CD14-positive monocyte (primary cell): ENCODE measurements at regions not wholly inside any gene's neighbourhood (a gene's known extent, or its start where the extent isn't known, plus 50 kb on each side); places are given as distances from the start of the nearest gene placed in this dataset.

Experiments used
- DNase-seq, 3 donors: peaks; one replicate each; pipeline ENCODE4 v3.0.0-alpha.2; 2011 to 2022
- H2AFZ ChIP-seq: 2 replicates; pipeline ENCODE4 v1.6.0; 2012; ENCODE audit warnings: mild to moderate bottlenecking, low read depth, low read length, inconsistent platforms; ENCODE audit not compliant: insufficient read depth, poor library complexity, severe bottlenecking
- H3K27ac ChIP-seq, 2 donors: 1 replicate in 1 of 2; 2 replicates in 1 of 2; pipeline ENCODE4 v1.5.1; 2012 to 2013; ENCODE audit warnings: low read length in 2 of 2, control low read depth in 1 of 2, inconsistent platforms in 1 of 2, low read depth in 1 of 2, mild to moderate bottlenecking in 1 of 2
- H3K27me3 ChIP-seq, 2 donors: one replicate each; pipeline versions ENCODE4 v1.6.0 to v1.6.1; 2011 to 2013; ENCODE audit warnings: low read length in 2 of 2; ENCODE audit not compliant: control insufficient read depth in 2 of 2, insufficient read depth in 2 of 2
- H3K36me3 ChIP-seq, 2 donors: replicated peaks in 1 of 2; 1 replicate in 1 of 2; 2 replicates in 1 of 2; pipeline versions ENCODE4 v1.5.1 to v1.6.1; 2012 to 2013; ENCODE audit warnings: low read length in 2 of 2, control low read depth in 1 of 2, inconsistent platforms in 1 of 2, mild to moderate bottlenecking in 1 of 2; ENCODE audit not compliant: insufficient read depth in 2 of 2, control insufficient read depth in 1 of 2
- H3K4me1 ChIP-seq, 2 donors: 1 replicate in 1 of 2; 2 replicates in 1 of 2; pipeline versions ENCODE4 v1.5.1 to v1.6.1; 2012 to 2013; ENCODE audit warnings: low read length in 2 of 2, control low read depth in 1 of 2, inconsistent platforms in 1 of 2, mild to moderate bottlenecking in 1 of 2, moderate library complexity in 1 of 2; ENCODE audit not compliant: insufficient read depth in 2 of 2, control insufficient read depth in 1 of 2
- H3K4me2 ChIP-seq: replicated peaks from 2 replicates; pipeline ENCODE3; 2012; ENCODE audit warnings: low read length, moderate library complexity, mild to moderate bottlenecking; ENCODE audit not compliant: poor library complexity, severe bottlenecking; ENCODE audit errors: extremely low read depth
- H3K4me3 ChIP-seq, 3 experiments: fragments of 200-600 bp in 1 of 3; sonication (generic) in 1 of 3; replicated peaks in 1 of 3; 1 replicate in 2 of 3; 2 replicates in 1 of 3; pipeline ENCODE4 v1.5.1; 2011 to 2013; ENCODE audit warnings: low read length in 3 of 3, mild to moderate bottlenecking in 3 of 3, control low read depth in 2 of 3, low read depth in 2 of 3, inconsistent platforms in 1 of 3, moderate library complexity in 1 of 3
- H3K79me2 ChIP-seq: 2 replicates; pipeline ENCODE4 v1.6.0; 2012; ENCODE audit warnings: mild to moderate bottlenecking, control low read depth, inconsistent platforms, low read length, moderate library complexity; ENCODE audit not compliant: insufficient read depth
- H3K9ac ChIP-seq: 2 replicates; pipeline ENCODE4 v1.6.0; 2017; ENCODE audit warnings: low read length, mild to moderate bottlenecking; ENCODE audit not compliant: insufficient read depth, poor library complexity, severe bottlenecking
- H3K9me3 ChIP-seq, 2 donors: replicated peaks in 1 of 2; 1 replicate in 1 of 2; 2 replicates in 1 of 2; pipeline versions ENCODE4 v1.5.1 to v1.6.1; 2012 to 2013; ENCODE audit warnings: low read length in 2 of 2, control low read depth in 1 of 2; ENCODE audit not compliant: control insufficient read depth in 1 of 2, insufficient read depth in 1 of 2
- H4K20me1 ChIP-seq: 2 replicates; pipeline ENCODE4 v1.6.0; 2012; ENCODE audit warnings: mild to moderate bottlenecking, low read length, control low read depth, moderate library complexity; ENCODE audit not compliant: insufficient read depth
- H3K27ac Mint-ChIP-seq, 7 donors: one replicate each; pipeline ENCODE4 v1.8.0; 2020; ENCODE audit warnings: mild to moderate bottlenecking in 7 of 7, mixed read lengths in 7 of 7, moderate library complexity in 6 of 7, inconsistent platforms in 2 of 7
- H3K27me3 Mint-ChIP-seq, 3 donors: one replicate each; pipeline ENCODE4 v1.8.0; 2021 to 2022; ENCODE audit warnings: low read depth in 3 of 3, mild to moderate bottlenecking in 3 of 3, mixed read lengths in 3 of 3, moderate library complexity in 3 of 3, inconsistent platforms in 1 of 3
- H3K36me3 Mint-ChIP-seq, 2 donors: one replicate each; pipeline ENCODE4 v1.8.0; 2020; ENCODE audit warnings: mixed read lengths in 2 of 2, inconsistent platforms in 1 of 2, mild to moderate bottlenecking in 1 of 2
- H3K4me1 Mint-ChIP-seq: one replicate; pipeline ENCODE4 v1.8.0; 2020; ENCODE audit warnings: mild to moderate bottlenecking, mixed read lengths
- H3K4me3 Mint-ChIP-seq, 2 donors: one replicate each; pipeline ENCODE4 v1.8.0; 2020; ENCODE audit warnings: mild to moderate bottlenecking in 2 of 2, mixed read lengths in 2 of 2, moderate library complexity in 1 of 2
- H3K9me3 Mint-ChIP-seq, 7 donors: one replicate each; pipeline ENCODE4 v1.8.0; 2020 to 2022; ENCODE audit warnings: mixed read lengths in 7 of 7, mild to moderate bottlenecking in 6 of 7, moderate library complexity in 6 of 7, inconsistent platforms in 2 of 7
- WGBS: methylation state at CpG from one replicate; pipeline ENCODE4 v1.1.5; 2013; ENCODE audit warnings: missing lambda C conversion rate; ENCODE audit not compliant: insufficient coverage; 5-methylcytosine and 5-hydroxymethylcytosine counted together
- intact Hi-C, 2 donors: fragments of 100-400 bp; cut with micrococcal nuclease; formaldehyde crosslinking; loops; one replicate each; pipeline versions ENCODE4 v1.15.0 to v1.15.1; 2023
- TF ChIP-seq, protein P1 (sequence below): fragments of 200-600 bp; IDR thresholded peaks from one replicate; pipeline ENCODE4 v1.8.0; 2022; ENCODE audit warnings: antibody characterized with exemption, mild to moderate bottlenecking

DNA sequence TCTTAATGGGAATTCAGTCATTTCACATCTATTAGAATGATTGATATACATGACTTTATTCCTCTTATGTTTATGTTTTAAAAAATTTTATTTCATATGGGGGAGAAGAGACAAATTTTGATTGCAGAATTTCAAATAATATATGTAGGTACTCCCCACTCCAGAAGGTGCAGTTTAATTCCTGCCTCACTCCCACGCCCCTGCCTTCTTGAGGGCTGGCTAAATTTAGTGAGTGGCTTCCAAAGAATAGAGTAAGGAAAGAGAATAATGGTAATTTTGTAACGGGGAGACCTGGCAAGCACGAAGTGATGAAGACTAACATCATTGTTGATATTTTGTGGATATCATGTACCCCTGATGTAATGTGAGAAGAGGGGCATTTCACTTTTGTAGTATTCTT is 94.7 kb upstream of the FAM78B start:
- DNase-seq, result no peak
- Mint-ChIP-seq H3K9me3 (peaks cover 0 to 23% (median 11%) of the 10 kb centered on the region in 7 donors), H3K27ac (no peak overlapping the region), H3K27me3 (peaks cover 0 to 2% (median 0%) of the 10 kb centered on the region in 3 donors), H3K4me1 (no peaks in the 10 kb centered on the region), H3K4me3 (no peak overlapping the region), H3K36me3 (no peaks in the 10 kb centered on the region)
- TF ChIP-seq, protein P1, sequence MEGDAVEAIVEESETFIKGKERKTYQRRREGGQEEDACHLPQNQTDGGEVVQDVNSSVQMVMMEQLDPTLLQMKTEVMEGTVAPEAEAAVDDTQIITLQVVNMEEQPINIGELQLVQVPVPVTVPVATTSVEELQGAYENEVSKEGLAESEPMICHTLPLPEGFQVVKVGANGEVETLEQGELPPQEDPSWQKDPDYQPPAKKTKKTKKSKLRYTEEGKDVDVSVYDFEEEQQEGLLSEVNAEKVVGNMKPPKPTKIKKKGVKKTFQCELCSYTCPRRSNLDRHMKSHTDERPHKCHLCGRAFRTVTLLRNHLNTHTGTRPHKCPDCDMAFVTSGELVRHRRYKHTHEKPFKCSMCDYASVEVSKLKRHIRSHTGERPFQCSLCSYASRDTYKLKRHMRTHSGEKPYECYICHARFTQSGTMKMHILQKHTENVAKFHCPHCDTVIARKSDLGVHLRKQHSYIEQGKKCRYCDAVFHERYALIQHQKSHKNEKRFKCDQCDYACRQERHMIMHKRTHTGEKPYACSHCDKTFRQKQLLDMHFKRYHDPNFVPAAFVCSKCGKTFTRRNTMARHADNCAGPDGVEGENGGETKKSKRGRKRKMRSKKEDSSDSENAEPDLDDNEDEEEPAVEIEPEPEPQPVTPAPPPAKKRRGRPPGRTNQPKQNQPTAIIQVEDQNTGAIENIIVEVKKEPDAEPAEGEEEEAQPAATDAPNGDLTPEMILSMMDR, result no peak
- Histone ChIP-seq H2AFZ (no peak overlapping the region), H3K27ac (no peak overlapping the region), H4K20me1 (no peaks in the 10 kb centered on the region), H3K9me3 (peaks cover 13 to 19% of the 10 kb centered on the region in 2 donors), H3K9ac (no peak overlapping the region), H3K4me3 (no peak overlapping the region), H3K36me3 (no peaks in the 10 kb centered on the region), H3K4me1 (no peaks in the 10 kb centered on the region), H3K4me2 (no peak overlapping the region), H3K79me2 (no peaks in the 10 kb centered on the region), H3K27me3 (no peaks in the 10 kb centered on the region)
- intact Hi-C loops, result no loop called here
- no CpG with 5 or more reads among the region's 3 CpGs for WGBS

DNA sequence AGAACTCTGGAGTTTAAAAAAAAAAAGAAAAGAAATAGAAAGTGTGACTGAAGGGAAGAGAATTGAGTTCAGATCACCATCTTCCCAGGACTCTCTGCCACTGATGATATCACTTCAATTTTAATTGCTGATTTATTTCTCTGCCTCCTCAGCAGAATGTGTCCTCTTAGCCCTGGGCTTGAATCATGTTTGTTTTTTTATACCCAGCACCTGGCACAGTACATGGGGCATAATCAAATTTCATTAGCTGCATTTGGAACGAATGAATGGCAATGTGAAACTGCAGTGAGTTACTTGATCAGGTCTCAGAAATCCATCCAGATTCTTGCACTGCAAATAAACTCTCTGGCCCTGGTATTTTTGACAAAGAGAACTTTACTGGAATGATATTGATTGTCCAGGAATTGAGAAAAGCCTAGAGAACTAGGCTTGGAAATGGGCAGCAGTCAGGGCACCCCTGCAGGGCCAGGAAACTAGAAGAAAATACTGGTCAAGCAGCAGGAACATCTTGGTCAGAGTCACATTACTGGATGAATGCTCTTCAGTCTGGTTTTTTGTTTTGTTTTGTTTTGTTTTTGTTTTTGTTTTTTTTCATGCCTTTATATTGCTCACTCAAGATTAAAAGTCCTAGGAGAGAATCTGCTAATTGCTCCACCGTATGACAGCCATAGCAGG is 103.8 kb upstream of the FAM78B start:
- no peaks in the 10 kb centered on the region for H3K27me3 ChIP-seq
- no peaks in the 10 kb centered on the region for H3K36me3 ChIP-seq
- H3K27ac ChIP-seq, result no peak overlapping the region
- Mint-ChIP-seq H3K36me3 (no peaks in the 10 kb centered on the region), H3K27ac (no peak overlapping the region), H3K27me3 (peaks cover 1 to 2% (median 2%) of the 10 kb centered on the region in 3 donors), H3K4me3 (no peak overlapping the region), H3K4me1 (no peaks in the 10 kb centered on the region), H3K9me3 (peaks cover 2 to 15% (median 6%) of the 10 kb centered on the region in 7 donors)
- H3K4me1 ChIP-seq, result no peaks in the 10 kb centered on the region
- H3K9ac ChIP-seq, result no peak overlapping the region
- H3K4me3 ChIP-seq, result no peak overlapping the region
- H3K9me3 ChIP-seq, result peaks cover under 1 to 6% of the 10 kb centered on the region in 2 donors
- no peak for DNase-seq
- no peak overlapping the region for H2AFZ ChIP-seq
- TF ChIP-seq, protein P1, result no peak
- no peaks in the 10 kb centered on the region for H3K79me2 ChIP-seq
- 83% methylated on average over 1 of the region's 2 CpGs for WGBS
- H3K4me2 ChIP-seq, result no peak overlapping the region
- intact Hi-C loops, result no loop called here
- H4K20me1 ChIP-seq, result no peaks in the 10 kb centered on the region
